Panc1 (cell line): ENCODE measurements at regions not wholly inside any gene's neighbourhood (a gene's known extent, or its start where the extent isn't known, plus 50 kb on each side); places are given as distances from the start of the nearest gene placed in this dataset.

ENCODE experiments used
- CTCF ChIP-seq: fragments of 450-650 bp; IDR thresholded peaks from 2 replicates; pipeline ENCODE4 v1.5.1; 2017; ENCODE audit warnings: mild to moderate bottlenecking
- POLR2AphosphoS5 ChIP-seq: IDR thresholded peaks from 2 replicates; pipeline ENCODE4 v1.6.1; 2012; ENCODE audit warnings: mild to moderate bottlenecking, low read depth, low read length, moderate library complexity
- SIN3A ChIP-seq: IDR thresholded peaks from 2 replicates; pipeline ENCODE4 v1.6.1; 2012; ENCODE audit warnings: low read depth, mild to moderate bottlenecking, low read length, moderate library complexity, borderline replicate concordance; ENCODE audit not compliant: insufficient read depth

DNA sequence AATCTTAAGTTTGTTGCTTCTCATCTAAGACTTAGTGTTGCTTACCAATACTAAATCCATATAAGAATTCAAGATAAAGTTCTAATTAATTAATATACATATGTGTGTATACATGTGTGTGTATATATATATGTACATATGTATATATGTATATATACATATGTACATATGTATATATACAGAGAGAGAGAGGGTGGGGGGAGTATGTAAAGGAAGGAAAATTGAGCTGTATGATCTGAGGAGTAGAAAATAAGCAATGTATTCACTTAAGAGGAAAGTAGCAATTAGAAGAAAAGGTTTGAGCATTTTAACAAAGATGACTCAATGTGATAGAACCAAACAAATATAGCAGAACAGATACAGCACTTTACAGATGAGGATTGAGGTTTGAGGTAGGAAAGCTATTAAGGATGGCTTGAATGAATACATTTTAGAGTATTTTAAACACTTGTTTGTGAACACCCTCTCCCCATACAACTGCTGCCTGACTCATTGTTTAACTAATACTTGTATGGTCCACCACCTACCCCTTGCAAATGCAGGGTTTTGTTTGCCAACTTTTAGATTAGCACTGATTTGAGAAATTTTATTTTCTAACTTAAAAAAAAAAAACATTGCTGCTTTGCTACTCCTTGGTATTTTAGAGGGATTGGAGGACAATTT lies 681.1 kb upstream of the CADM2 start:
- TF ChIP-seq POLR2AphosphoS5 (no peak), CTCF (no peak), SIN3A (no peak)
